GF-D8 (cell line): ENCODE measurements at regions not wholly inside any gene's neighbourhood (a gene's known extent, or its start where the extent isn't known, plus 50 kb on each side); places are given as distances from the start of the nearest gene placed in this dataset.
"Not testable (repeated sequence)": the region's sequence is repeated elsewhere in the genome, so short reads cannot be mapped to it uniquely, and the experiment has no call there.

Experiments
- DNase-seq: peaks from one replicate; lab custom pipeline; 2025; lab: John Stamatoyannopoulos, UW

- not testable (repeated sequence) for DNase-seq
These were observed 270.0 kb upstream of the TCERG1L start for GRCh38 chr10:131581547-131581946.

- no peak for DNase-seq
These were observed 272.8 kb upstream of the TCERG1L start for GRCh38 chr10:131584287-131584686.

- DNase-seq = no peak
These were observed 274.2 kb upstream of the TCERG1L start for GRCh38 chr10:131585761-131586160.

GRCh38 chr10:131586958-131587357 lies 275.4 kb upstream of the TCERG1L start:
- no peak for DNase-seq

- DNase-seq = no peak
These were observed 276.6 kb upstream of the TCERG1L start for GRCh38 chr10:131587976-131588680.

- DNase-seq = no peak
These were observed 277.2 kb upstream of the TCERG1L start for GRCh38 chr10:131588704-131589220.

GRCh38 chr10:131590567-131590966 lies 279.0 kb upstream of the TCERG1L start:
- no peak for DNase-seq

GRCh38 chr10:131591936-131592335 lies 280.4 kb upstream of the TCERG1L start:
- DNase-seq = peak; percentile 69

- DNase-seq = no peak
These were observed 291.6 kb upstream of the PPP2R2D start for GRCh38 chr10:131609176-131609575.

GRCh38 chr10:131615150-131615549 lies 285.7 kb upstream of the PPP2R2D start:
- no peak for DNase-seq

GRCh38 chr10:131616040-131616439 lies 284.8 kb upstream of the PPP2R2D start:
- DNase-seq = no peak

- DNase-seq = no peak
These were observed 283.5 kb upstream of the PPP2R2D start for GRCh38 chr10:131617113-131617858.

- no peak for DNase-seq
These were observed 282.1 kb upstream of the PPP2R2D start for GRCh38 chr10:131618587-131619267.

- no peak for DNase-seq
These were observed 280.5 kb upstream of the PPP2R2D start for GRCh38 chr10:131620314-131620713.

- no peak for DNase-seq
These were observed 279.9 kb upstream of the PPP2R2D start for GRCh38 chr10:131620904-131621303.

GRCh38 chr10:131621784-131622624 lies 278.8 kb upstream of the PPP2R2D start:
- DNase-seq = no peak

- DNase-seq = no peak
These were observed 275.8 kb upstream of the PPP2R2D start for GRCh38 chr10:131625041-131625440.

GRCh38 chr10:131626274-131626673 lies 274.5 kb upstream of the PPP2R2D start:
- no peak for DNase-seq

GRCh38 chr10:131629026-131629770 lies 271.6 kb upstream of the PPP2R2D start:
- no peak for DNase-seq

- no peak for DNase-seq
These were observed 270.0 kb upstream of the PPP2R2D start for GRCh38 chr10:131630772-131631258.

- no peak for DNase-seq
These were observed 269.2 kb upstream of the PPP2R2D start for GRCh38 chr10:131631619-131632018.
